GM23338 (cell line): ENCODE measurements at regions not wholly inside any gene's neighbourhood (a gene's known extent, or its start where the extent isn't known, plus 50 kb on each side); places are given as distances from the start of the nearest gene placed in this dataset.

Experiments
- ATAC-seq: fragments of 200-7000 bp; cut with Tn5 transposase; 3 replicates; pipeline ENCODE4 v1.9.1; 2020
- DNase-seq: peaks from one replicate; pipeline ENCODE4 v3.0.0-alpha.2; 2015; ENCODE audit warnings: low spot score
- H2AFZ ChIP-seq: fragments of 200-600 bp; sonication (generic); 2 replicates; pipeline ENCODE4 v1.8.0; 2016; ENCODE audit warnings: antibody characterized with exemption, mild to moderate bottlenecking, moderate library complexity
- H3F3A ChIP-seq: fragments of 200-600 bp; sonication (generic); replicated peaks from 2 replicates; pipeline ENCODE4 v1.8.0; 2017; ENCODE audit warnings: antibody characterized with exemption, mixed run types, low read depth
- H3K27ac ChIP-seq: fragments of 200-600 bp; sonication (generic); 2 replicates; pipeline ENCODE4 v1.6.1; 2016; ENCODE audit warnings: low read depth
- H3K27me3 ChIP-seq: fragments of 200-600 bp; sonication (generic); 2 replicates; pipeline ENCODE4 v1.8.0; 2016; ENCODE audit warnings: mild to moderate bottlenecking, mixed run types, moderate library complexity; ENCODE audit not compliant: insufficient read depth
- H3K36me3 ChIP-seq: fragments of 200-600 bp; sonication (generic); 2 replicates; pipeline ENCODE4 v1.8.0; 2016; ENCODE audit warnings: mild to moderate bottlenecking; ENCODE audit not compliant: insufficient read depth
- H3K4me1 ChIP-seq: fragments of 200-600 bp; sonication (generic); 2 replicates; pipeline ENCODE4 v1.8.0; 2016; ENCODE audit warnings: mild to moderate bottlenecking, moderate library complexity; ENCODE audit not compliant: insufficient read depth
- H3K4me2 ChIP-seq: fragments of 200-600 bp; sonication (generic); 2 replicates; pipeline ENCODE4 v1.7.1; 2017; ENCODE audit warnings: mixed run types
- H3K4me3 ChIP-seq: fragments of 200-600 bp; sonication (generic); 2 replicates; pipeline ENCODE4 v1.6.1; 2016; ENCODE audit warnings: mixed run types
- H3K79me2 ChIP-seq: fragments of 200-600 bp; sonication (generic); replicated peaks from 2 replicates; pipeline ENCODE4 v1.8.0; 2017; ENCODE audit warnings: mild to moderate bottlenecking; ENCODE audit not compliant: insufficient read depth
- H3K9me2 ChIP-seq: fragments of 200-600 bp; sonication (generic); 2 replicates; pipeline ENCODE4 v1.8.0; 2017; ENCODE audit not compliant: insufficient read depth
- H4K20me1 ChIP-seq: fragments of 200-600 bp; sonication (generic); replicated peaks from 2 replicates; pipeline ENCODE4 v1.8.0; 2017; ENCODE audit warnings: mild to moderate bottlenecking; ENCODE audit not compliant: insufficient read depth
- H3K27ac Mint-ChIP-seq: 2 replicates; pipeline ENCODE4 v1.8.0; 2020; ENCODE audit warnings: inconsistent platforms, mild to moderate bottlenecking, moderate library complexity, mixed read lengths
- H3K27me3 Mint-ChIP-seq: 3 replicates; pipeline ENCODE4 v1.8.0; 2022; ENCODE audit warnings: low read depth, mild to moderate bottlenecking, moderate library complexity, mixed read lengths, inconsistent platforms; ENCODE audit not compliant: insufficient read depth, poor library complexity
- H3K36me3 Mint-ChIP-seq: 3 replicates; pipeline ENCODE4 v1.8.0; 2021; ENCODE audit warnings: low read depth, mild to moderate bottlenecking, inconsistent platforms, moderate library complexity, mixed read lengths
- H3K4me1 Mint-ChIP-seq: 3 replicates; pipeline ENCODE4 v1.8.0; 2020; ENCODE audit warnings: mild to moderate bottlenecking, inconsistent platforms, mixed read lengths
- H3K4me3 Mint-ChIP-seq: 3 replicates; pipeline ENCODE4 v1.8.0; 2021; ENCODE audit warnings: moderate library complexity, mild to moderate bottlenecking, inconsistent platforms, mixed read lengths
- H3K9me3 Mint-ChIP-seq: 3 replicates; pipeline ENCODE4 v1.8.0; 2020; ENCODE audit warnings: moderate library complexity, mild to moderate bottlenecking, inconsistent platforms, mixed read lengths
- CREB1 ChIP-seq: fragments of 250-450 bp; sonication (Bioruptor Pico); IDR thresholded peaks from 2 replicates; pipeline ENCODE4 v1.5.0; 2020; ENCODE audit warnings: low read depth, mild to moderate bottlenecking, moderate library complexity
- EZH2 ChIP-seq: fragments of 200-600 bp; sonication (generic); IDR thresholded peaks from one replicate; pipeline ENCODE4 v1.8.0; 2017; ENCODE audit warnings: antibody characterized with exemption, mild to moderate bottlenecking, low read depth; ENCODE audit not compliant: unreplicated experiment
- EZH2phosphoT487 ChIP-seq: fragments of 200-600 bp; sonication (generic); IDR thresholded peaks from one replicate; pipeline ENCODE4 v1.8.1; 2018; ENCODE audit warnings: antibody characterized with exemption; ENCODE audit not compliant: unreplicated experiment
- NANOG ChIP-seq: IDR thresholded peaks from 2 replicates; pipeline ENCODE4 v1.6.1; 2016; ENCODE audit warnings: antibody characterized with exemption, borderline replicate concordance
- POLR2AphosphoS5 ChIP-seq: IDR thresholded peaks from 2 replicates; pipeline ENCODE4 v1.6.1; 2016; ENCODE audit warnings: antibody characterized with exemption, low read depth
- STAT1 ChIP-seq: IDR thresholded peaks from one replicate; pipeline ENCODE4 v1.6.1; 2016; ENCODE audit warnings: antibody characterized with exemption; ENCODE audit not compliant: unreplicated experiment
- ZNF462 ChIP-seq: fragments of 250-450 bp; sonication (Bioruptor Pico); IDR thresholded peaks from 2 replicates; pipeline ENCODE4 v1.5.0; 2020; ENCODE audit warnings: mild to moderate bottlenecking, moderate library complexity

GRCh38 chr20:24318569-24319352 lies 150.7 kb upstream of the SYNDIG1 start (continued):
- TF ChIP-seq ZNF462 (CRISPR knock-in tag) = no peak
- TF ChIP-seq POLR2AphosphoS5 = no peak
- no peak for TF ChIP-seq EZH2
- TF ChIP-seq CREB1 (CRISPR knock-in tag) = no peak
- TF ChIP-seq NANOG = no peak
- no peak for TF ChIP-seq EZH2phosphoT487

- H3K27me3 Mint-ChIP-seq = no peaks in the 10 kb centered on the region
- ATAC-seq = no peak
These were observed 152.2 kb upstream of the SYNDIG1 start for GRCh38 chr20:24317224-24317623.

More at GRCh38 chr20:24317224-24317623, 152.2 kb upstream of the SYNDIG1 start:
- H3K36me3 ChIP-seq = no peaks in the 10 kb centered on the region
- Mint-ChIP-seq H3K4me3 (no peak overlapping the region), H3K4me1 (no peaks in the 10 kb centered on the region), H3K27ac (no peak overlapping the region), H3K36me3 (no peaks in the 10 kb centered on the region), H3K9me3 (no peaks in the 10 kb centered on the region)
- no peaks in the 10 kb centered on the region for H3K9me2 ChIP-seq
- TF ChIP-seq STAT1 = no peak
- DNase-seq = no peak
- H3K4me2 ChIP-seq = no peak overlapping the region
- no peaks in the 10 kb centered on the region for H3K27me3 ChIP-seq
- H3K79me2 ChIP-seq = no peaks in the 10 kb centered on the region
- H3K4me3 ChIP-seq = no peak overlapping the region
- H2AFZ ChIP-seq = no peak overlapping the region
- no peaks in the 10 kb centered on the region for H4K20me1 ChIP-seq
- H3K4me1 ChIP-seq = no peaks in the 10 kb centered on the region
- no peak overlapping the region for H3K27ac ChIP-seq
- H3F3A ChIP-seq = no peaks in the 10 kb centered on the region
